Rectal smooth muscle tissue (tissue), 1 donor: ENCODE measurements at regions not wholly inside any gene's neighbourhood (a gene's known extent, or its start where the extent isn't known, plus 50 kb on each side); places are given as distances from the start of the nearest gene placed in this dataset.

Experiments
- H3K27ac ChIP-seq: one replicate; pipeline ENCODE4 v1.7.0; 2013; ENCODE audit warnings: low read depth, low read length, inconsistent platforms
- H3K27me3 ChIP-seq: one replicate; pipeline ENCODE4 v1.7.0; 2013; ENCODE audit warnings: low read length; ENCODE audit not compliant: control insufficient read depth, insufficient read depth
- H3K36me3 ChIP-seq: one replicate; pipeline ENCODE4 v1.7.0; 2013; ENCODE audit warnings: low read length; ENCODE audit not compliant: control insufficient read depth, insufficient read depth
- H3K4me1 ChIP-seq: one replicate; pipeline ENCODE4 v1.7.0; 2013; ENCODE audit warnings: low read length; ENCODE audit not compliant: control insufficient read depth, insufficient read depth
- H3K4me3 ChIP-seq: one replicate; pipeline ENCODE4 v1.7.0; 2013; ENCODE audit warnings: low read length
- H3K9ac ChIP-seq: one replicate; pipeline ENCODE4 v1.7.0; 2013; ENCODE audit warnings: low read length

GRCh38 chr12:30874455-30875321 lies 51.9 kb upstream of the TSPAN11 start:
- no peak overlapping the region for H3K4me3 ChIP-seq
- no peaks in the 10 kb centered on the region for H3K4me1 ChIP-seq
- H3K27ac ChIP-seq, result no peak overlapping the region
- H3K27me3 ChIP-seq, result no peaks in the 10 kb centered on the region
- H3K36me3 ChIP-seq, result no peaks in the 10 kb centered on the region
- no peak overlapping the region for H3K9ac ChIP-seq

- Histone ChIP-seq H3K9ac (no peak overlapping the region), H3K27me3 (no peaks in the 10 kb centered on the region), H3K4me3 (no peak overlapping the region), H3K4me1 (no peaks in the 10 kb centered on the region), H3K27ac (no peak overlapping the region), H3K36me3 (no peaks in the 10 kb centered on the region)
These were observed 55.9 kb upstream of the TSPAN11 start for GRCh38 chr12:30870491-30871265.

- no peak overlapping the region for H3K27ac ChIP-seq
- H3K36me3 ChIP-seq, result no peaks in the 10 kb centered on the region
- no peak overlapping the region for H3K4me3 ChIP-seq
- no peaks in the 10 kb centered on the region for H3K4me1 ChIP-seq
- no peaks in the 10 kb centered on the region for H3K27me3 ChIP-seq
- no peak overlapping the region for H3K9ac ChIP-seq
These were observed 59.1 kb upstream of the TSPAN11 start for GRCh38 chr12:30867415-30867814.

DNA sequence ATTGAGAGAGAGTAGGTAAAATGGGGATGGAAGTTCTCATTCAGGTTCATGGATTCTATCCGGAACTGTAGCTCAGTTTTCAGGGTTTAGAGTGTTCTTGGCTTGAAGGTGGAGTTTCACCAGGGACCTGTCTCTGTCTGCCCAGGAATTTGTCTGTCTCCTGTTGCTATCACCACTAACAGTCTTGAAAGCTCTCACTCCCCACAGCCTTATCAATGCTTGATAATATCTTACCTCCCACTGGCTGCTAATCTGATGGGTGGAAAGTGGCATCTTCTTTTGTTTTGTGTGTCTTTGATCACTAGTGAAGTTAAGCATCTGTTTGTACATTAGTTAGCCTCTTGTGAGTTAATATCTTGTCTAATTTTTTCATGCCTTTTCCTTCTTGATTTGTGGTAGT lies 60.3 kb upstream of the TSPAN11 start:
- Histone ChIP-seq H3K27me3 (no peaks in the 10 kb centered on the region), H3K4me3 (no peak overlapping the region), H3K27ac (no peak overlapping the region), H3K36me3 (no peaks in the 10 kb centered on the region), H3K4me1 (no peaks in the 10 kb centered on the region), H3K9ac (no peak overlapping the region)

GRCh38 chr12:30863839-30864238 lies 62.7 kb upstream of the TSPAN11 start:
- no peak overlapping the region for H3K9ac ChIP-seq
- no peaks in the 10 kb centered on the region for H3K36me3 ChIP-seq
- no peaks in the 10 kb centered on the region for H3K27me3 ChIP-seq
- no peak overlapping the region for H3K27ac ChIP-seq
- H3K4me3 ChIP-seq, result no peak overlapping the region
- no peaks in the 10 kb centered on the region for H3K4me1 ChIP-seq

- H3K36me3 ChIP-seq, result no peaks in the 10 kb centered on the region
- H3K4me3 ChIP-seq, result no peak overlapping the region
- no peak overlapping the region for H3K27ac ChIP-seq
- no peaks in the 10 kb centered on the region for H3K27me3 ChIP-seq
- no peak overlapping the region for H3K9ac ChIP-seq
- H3K4me1 ChIP-seq, result no peaks in the 10 kb centered on the region
These were observed 64.1 kb upstream of the TSPAN11 start for GRCh38 chr12:30862486-30862885.

- no peaks in the 10 kb centered on the region for H3K4me1 ChIP-seq
- H3K36me3 ChIP-seq, result no peaks in the 10 kb centered on the region
- no peak overlapping the region for H3K4me3 ChIP-seq
- no peaks in the 10 kb centered on the region for H3K27me3 ChIP-seq
- no peak overlapping the region for H3K9ac ChIP-seq
- H3K27ac ChIP-seq, result no peak overlapping the region
These were observed 67.3 kb upstream of the TSPAN11 start for GRCh38 chr12:30859226-30859625.

GRCh38 chr12:30858471-30858870 lies 68.1 kb upstream of the TSPAN11 start:
- Histone ChIP-seq H3K4me3 (no peak overlapping the region), H3K4me1 (no peaks in the 10 kb centered on the region), H3K27ac (no peak overlapping the region), H3K27me3 (no peaks in the 10 kb centered on the region), H3K36me3 (no peaks in the 10 kb centered on the region), H3K9ac (no peak overlapping the region)

GRCh38 chr12:30853561-30854133 lies 72.9 kb upstream of the TSPAN11 start:
- H3K4me3 ChIP-seq, result no peak overlapping the region
- no peak overlapping the region for H3K9ac ChIP-seq
- H3K36me3 ChIP-seq, result no peaks in the 10 kb centered on the region
- H3K27me3 ChIP-seq, result no peaks in the 10 kb centered on the region
- H3K27ac ChIP-seq, result no peak overlapping the region
- no peaks in the 10 kb centered on the region for H3K4me1 ChIP-seq

DNA sequence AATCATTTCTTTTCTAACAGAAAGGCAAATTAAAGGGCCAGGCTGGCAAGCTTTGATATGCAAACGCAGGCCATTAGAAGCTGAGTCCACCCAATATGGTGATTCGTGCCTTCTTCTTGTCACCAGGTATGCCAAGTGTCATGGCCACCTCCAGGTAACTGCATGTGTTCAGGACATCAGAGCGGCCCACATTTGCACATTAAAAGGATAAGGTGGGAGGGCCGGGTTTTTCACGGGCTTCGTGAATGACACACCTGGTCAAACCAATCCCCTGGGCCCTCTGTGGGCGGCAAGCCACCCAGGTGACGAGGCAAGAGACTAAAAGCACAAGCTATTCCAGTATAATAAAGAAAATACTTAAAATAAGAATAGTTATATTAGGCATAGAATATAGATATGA lies 75.9 kb upstream of the TSPAN11 start:
- Histone ChIP-seq H3K9ac (no peak overlapping the region), H3K36me3 (no peaks in the 10 kb centered on the region), H3K4me3 (no peak overlapping the region), H3K27me3 (no peaks in the 10 kb centered on the region), H3K27ac (no peak overlapping the region), H3K4me1 (no peaks in the 10 kb centered on the region)

GRCh38 chr12:30847259-30847658 lies 79.3 kb upstream of the TSPAN11 start:
- no peaks in the 10 kb centered on the region for H3K4me1 ChIP-seq
- H3K4me3 ChIP-seq, result no peak overlapping the region
- H3K9ac ChIP-seq, result no peak overlapping the region
- H3K36me3 ChIP-seq, result no peaks in the 10 kb centered on the region
- no peak overlapping the region for H3K27ac ChIP-seq
- H3K27me3 ChIP-seq, result no peaks in the 10 kb centered on the region

- H3K27me3 ChIP-seq, result no peaks in the 10 kb centered on the region
- no peak overlapping the region for H3K27ac ChIP-seq
- no peak overlapping the region for H3K9ac ChIP-seq
- H3K4me1 ChIP-seq, result no peaks in the 10 kb centered on the region
- H3K4me3 ChIP-seq, result no peak overlapping the region
- no peaks in the 10 kb centered on the region for H3K36me3 ChIP-seq
These were observed 79.8 kb upstream of the TSPAN11 start for GRCh38 chr12:30846776-30847175.
